G401 (cell line): ENCODE measurements at regions not wholly inside any gene's neighbourhood (a gene's known extent, or its start where the extent isn't known, plus 50 kb on each side); places are given as distances from the start of the nearest gene placed in this dataset.
"Not testable (repeated sequence)": the region's sequence is repeated elsewhere in the genome, so short reads cannot be mapped to it uniquely, and the experiment has no call there.

ENCODE experiments used
- DNase-seq: peaks from one replicate; pipeline ENCODE4 v3.0.0-alpha.2; 2015; ENCODE audit warnings: low spot score
- in situ Hi-C: cut with HindIII; loops from 2 replicates; pipeline ENCODE4 v1.10.0; 2016; ENCODE audit warnings: low sequenced_read_pairs, mixed read lengths

DNA sequence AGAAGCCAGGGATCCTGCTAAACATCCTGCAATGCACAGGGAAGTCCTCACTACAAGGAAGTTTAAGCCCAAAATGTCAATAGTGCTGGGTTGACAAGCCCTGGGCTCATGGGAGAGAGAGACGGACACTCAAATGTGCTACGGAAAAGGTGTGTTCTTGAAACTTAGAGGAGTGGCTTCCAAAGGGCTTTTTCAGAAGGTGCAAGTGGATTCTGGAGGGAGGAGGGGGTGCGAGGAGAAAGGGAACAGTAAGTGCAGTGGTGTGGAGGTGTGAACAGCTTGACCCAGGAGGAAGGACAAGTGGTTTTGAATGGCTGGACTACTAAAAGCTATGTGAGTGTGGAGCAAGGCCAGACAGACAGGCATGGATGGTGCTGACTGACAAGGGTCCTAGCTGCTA is 50.4 kb upstream of the CECR2 start:
- DNase-seq: no peak
- in situ Hi-C loops: no loop called here

DNA sequence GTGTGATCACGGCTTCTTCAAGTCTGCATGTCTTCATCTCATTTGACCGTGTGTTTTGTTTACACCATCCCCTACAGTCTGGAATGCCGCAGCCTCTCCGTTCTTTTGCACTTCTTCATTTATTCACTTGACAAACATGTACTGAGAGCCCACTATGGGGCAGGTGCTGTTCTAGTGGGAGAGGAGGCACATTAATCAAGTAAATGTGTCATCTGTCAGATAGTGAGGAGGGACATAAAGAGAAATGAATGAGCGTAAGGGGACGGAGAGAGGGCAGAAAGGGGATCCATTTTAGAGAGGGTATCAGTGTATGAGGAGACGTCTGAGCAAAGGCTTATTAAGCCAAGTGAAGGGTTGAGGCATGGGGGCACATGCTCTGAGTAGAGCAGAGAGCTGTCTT is 54.0 kb upstream of the CECR2 start:
- in situ Hi-C loops: no loop called here
- no peak for DNase-seq

DNA sequence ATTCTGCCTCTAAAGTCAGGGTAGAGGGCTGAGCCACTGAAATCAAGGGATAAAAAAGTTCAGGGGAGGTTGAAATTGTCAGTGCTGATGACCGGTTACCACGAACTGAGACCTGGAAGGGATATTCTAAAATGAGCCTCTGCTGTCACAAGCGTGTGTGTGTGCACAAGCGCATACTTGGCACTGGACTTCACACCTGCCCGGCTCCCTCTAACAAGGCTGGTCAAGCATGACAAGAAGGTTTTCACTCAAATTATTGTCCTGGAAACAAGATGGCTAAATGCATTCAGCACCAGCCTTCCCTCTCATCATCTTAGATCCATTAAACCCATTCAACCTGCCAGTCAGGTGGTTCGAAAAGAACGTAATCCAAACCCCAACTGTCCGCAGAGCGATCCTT is 54.8 kb upstream of the CECR2 start:
- no peak for DNase-seq
- in situ Hi-C loops: no loop called here

DNA sequence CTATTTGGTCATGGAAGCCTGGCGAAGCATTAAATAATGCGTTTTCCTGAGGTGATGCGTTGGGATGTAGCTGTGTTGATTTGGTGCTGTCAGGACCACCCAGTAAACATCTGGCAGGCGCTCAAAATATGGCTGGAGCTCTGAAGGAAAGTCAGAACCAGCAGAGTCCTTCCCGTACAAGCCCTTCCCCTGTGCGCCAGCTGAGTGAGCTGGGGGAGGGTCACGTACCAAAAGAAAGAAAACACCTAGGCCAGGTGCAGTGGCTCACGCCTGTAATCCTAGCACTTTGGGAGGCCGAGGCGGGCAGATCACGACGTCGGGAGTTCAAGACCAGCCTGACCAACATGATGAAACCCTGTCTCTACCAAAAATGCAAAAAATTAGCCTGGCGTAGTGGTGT is 55.6 kb upstream of the CECR2 start:
- no peak for DNase-seq
- in situ Hi-C loops: no loop called here

DNA sequence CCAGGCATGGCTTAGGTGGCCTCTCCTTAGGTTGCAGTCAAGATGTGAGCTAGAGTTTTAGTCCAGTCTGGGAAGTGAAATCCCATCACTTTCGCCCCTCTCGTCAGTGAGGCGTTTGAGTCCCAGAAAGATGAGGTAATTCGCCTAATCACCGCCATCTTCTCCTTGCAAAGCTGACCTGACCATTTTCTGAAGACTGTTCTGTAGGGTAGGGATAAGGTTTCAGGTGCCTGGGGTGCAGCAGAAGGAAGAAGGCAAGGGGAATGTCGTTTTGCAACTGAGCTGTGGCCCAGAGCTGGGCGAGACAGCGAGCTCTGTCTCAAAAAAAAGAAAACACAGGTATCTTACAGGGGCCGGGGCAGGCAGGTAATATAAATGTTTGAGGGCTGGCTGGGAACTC is 61.7 kb upstream of the CECR2 start:
- no peak for DNase-seq
- in situ Hi-C loops: no loop called here

DNA sequence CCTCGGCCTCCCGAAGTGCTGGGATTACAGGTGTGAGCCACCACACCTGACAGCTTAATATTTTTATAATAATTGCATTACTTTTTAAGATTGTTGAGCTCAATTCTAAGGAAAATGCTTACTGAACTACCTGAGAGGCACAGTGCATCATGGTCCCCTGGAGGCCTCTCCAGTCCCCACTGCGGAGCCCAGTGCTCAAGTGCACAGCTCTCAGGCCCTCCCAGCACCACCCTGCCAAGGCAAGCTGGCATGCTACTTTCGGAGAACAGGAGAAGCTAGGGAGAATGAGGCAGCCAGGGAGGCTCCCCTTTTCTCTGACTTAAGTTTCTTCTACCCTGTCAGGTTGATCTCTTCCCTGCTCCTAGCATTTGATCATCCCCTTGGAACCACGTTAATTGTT is 64.2 kb upstream of the CECR2 start:
- no peak for DNase-seq
- in situ Hi-C loops: no loop called here

DNA sequence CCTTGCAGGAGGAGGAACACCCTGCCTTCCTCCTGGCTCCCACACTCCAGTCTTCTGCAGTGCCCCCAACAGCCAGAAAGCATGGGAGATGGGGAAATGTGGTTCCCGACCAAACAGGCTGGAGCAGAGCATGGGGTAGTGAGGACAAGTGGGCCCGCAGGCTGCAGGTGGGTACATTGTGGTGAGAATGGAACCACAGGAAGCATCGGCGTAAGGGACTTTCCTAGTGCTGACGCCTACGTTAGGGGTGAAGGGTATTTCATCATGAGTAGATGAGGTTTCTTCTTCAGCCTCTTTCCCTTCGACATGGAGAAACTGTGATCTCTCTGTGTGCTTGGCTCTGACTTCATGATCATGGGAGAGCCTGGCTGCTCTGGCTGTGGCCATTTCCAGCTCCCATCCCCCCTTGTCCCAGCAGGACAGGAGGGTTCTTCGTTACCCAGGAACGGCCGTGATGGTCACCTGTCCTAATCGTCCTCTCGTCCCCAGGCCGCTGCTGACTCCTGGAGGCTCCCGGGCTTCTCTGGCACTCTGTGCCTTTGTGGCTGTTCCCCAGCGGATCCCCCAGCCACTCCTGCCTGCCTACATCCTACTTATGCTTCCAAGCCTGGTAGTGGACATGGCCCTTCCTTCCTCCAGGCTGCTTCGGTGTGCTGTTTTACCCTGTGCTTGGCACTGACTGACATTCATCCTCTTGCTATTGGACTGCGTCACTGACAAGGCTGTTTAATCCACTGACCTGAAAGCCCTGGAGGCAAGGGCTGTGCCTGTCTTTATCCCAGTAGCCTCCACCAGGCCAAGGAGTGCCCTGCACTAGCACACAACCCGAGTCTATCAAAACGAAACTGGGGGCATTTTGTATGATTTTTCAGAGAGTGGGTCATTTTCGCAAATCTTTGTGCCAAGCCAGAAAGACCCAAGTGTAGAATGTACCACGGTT is 65.2 kb upstream of the CECR2 start:
- in situ Hi-C loops: no loop called here
- DNase-seq: peak; percentile 9

DNA sequence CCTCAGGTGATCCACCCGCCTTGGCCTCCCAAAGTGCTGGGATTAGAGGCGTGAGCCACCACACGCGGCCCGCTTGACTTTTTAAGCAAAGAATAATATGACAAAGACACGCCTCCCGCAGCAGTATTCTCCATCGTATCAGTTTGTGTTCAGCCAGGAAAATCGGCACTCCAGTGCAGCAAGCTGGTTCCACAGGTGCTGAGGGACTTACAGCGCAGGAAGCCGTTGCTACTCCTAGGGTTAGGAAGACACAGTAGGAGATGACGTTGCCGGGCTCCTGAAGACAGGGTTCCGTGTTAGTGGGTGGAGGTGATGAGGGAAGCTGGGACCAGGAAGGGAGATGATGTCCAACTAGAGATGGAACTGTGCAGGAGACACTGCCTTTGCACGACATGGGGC is 65.8 kb upstream of the CECR2 start:
- DNase-seq: no peak
- in situ Hi-C loops: no loop called here

DNA sequence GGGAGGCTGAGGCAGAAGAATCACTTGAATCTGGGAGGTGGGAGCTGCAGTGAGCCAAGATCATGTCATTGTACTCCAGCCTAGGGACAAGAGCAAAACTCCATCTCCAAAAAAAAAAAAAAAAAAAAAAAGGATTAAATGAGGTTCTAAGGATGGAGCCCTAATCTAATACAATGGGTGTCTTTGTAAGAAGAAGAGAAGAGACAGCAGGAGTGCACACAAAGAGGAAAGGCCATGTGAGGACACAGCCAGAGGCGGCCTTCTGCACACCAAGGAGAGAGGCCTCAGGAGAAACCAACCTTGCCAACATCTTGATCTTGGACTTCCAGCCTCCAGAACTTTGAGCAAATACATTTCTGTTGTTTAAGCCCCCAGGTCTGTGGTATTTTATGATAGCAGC is 66.6 kb upstream of the CECR2 start:
- no peak for DNase-seq
- in situ Hi-C loops: no loop called here

DNA sequence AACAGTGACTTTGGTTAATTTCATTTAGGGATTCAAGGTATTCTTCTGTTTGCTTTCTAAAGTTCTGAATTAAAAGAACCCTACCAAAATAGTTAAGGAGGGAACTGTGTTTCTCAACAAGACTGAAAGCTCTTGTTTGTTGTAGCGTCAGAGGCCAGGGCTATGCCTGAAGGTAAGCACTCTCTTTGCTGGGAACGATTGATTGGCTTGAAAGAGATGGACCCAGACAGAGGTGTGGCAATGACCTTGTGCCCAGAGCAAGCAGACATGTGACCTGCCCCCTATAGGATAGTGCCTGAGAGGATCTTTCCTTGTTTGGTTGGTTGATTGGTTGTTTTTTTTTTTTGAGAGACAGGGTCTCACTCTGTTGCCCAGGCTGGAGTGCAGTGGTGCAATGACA is 68.3 kb upstream of the CECR2 start:
- in situ Hi-C loops: no loop called here
- DNase-seq: no peak

DNA sequence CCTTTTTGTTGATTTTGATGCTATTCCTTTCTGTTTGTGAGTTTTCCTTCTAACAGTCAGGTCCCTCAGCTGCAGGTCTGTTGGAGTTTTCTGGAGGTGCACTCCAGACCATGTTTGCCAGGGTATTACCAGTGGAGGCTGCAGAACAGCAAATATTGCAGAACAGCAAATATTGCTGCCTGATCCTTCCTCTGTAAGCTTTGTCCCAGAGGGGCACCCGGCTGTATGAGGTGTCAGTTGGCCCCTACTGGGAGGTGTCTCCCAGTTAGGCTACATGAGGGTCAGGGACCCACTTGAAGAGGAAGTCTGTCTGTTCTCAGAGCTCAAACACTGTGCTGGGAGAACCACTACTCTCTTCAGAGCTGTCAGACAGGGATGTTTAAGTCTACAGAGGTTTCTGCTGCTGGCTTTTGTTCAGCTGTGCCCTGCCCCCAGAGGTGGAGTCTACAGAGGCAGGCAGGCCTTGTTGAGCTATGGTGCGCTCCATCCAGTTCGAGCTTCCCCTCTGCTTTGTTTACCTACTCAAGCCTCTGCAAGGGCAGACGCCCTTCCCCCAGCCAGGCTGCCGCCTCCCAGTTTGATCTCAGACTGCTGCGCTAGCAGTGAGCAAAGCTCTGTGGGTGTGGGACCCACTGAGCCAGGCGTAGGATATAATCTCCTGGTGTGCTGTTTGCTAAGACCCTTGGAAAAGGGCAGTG is 70.3 kb upstream of the CECR2 start:
- in situ Hi-C loops: not testable (repeated sequence)

DNA sequence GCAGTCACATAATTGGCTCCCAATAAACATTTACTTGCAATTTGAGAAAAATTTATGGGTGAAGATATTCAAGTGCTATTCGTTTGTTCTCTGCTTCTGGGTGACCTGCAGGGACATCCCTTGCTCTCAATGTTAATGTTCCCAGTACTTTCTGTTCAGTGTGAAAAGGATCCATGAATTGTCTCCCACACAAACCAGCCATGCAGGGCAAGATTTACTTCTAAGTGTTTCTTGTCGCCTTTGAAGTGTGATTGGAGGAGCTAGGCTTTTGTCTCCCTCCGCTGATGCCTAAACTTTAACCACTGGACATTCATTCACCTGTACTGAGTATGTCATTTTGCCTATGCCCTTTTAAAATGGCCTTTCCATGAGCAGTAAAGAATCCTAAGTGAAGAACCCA is 66.4 kb upstream of the ADA2 start:
- in situ Hi-C loops: no loop called here

More for the DNA sequence above, 70.3 kb upstream of the CECR2 start:
- not testable (repeated sequence) for DNase-seq

DNA sequence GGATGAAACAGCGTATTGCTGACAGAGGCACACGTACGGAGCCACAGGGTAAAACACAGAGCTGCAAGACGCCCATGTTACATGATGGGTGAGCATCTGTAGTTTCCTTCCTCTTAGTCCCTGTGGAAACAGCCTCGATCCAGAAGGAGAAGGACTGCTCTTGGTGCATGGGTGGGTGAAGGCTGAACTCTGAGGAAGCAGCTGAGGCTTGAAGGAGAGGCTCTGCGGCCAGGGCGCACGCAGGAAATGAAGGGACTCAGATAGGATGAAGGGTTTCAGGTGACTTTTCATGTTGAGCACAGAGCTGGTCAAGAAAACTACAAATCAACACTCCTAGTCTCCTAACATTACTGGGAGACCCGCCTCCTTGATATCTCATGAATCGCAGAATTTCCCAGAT is 65.7 kb upstream of the ADA2 start:
- no peak for DNase-seq
- in situ Hi-C loops: no loop called here

More for the DNA sequence above, 66.4 kb upstream of the ADA2 start:
- DNase-seq: no peak

DNA sequence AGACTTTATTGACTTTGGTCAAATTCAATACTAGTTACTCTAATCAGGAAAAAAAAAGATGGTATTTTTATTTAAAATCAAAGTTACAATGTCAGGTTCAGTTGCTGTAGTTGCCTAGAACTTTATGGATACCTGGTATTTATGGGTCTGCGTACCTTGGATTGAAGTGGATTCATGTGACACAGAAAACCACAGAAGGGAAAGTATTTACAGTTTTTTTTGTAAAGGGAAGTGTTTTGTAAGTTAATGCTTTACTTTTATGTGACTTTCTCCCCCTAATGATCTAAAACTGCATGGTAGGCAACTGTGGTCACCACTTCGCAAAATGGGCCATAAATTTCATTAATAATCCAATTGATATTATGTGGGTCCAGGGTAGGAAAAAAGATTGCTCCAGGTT is 65.2 kb upstream of the ADA2 start:
- in situ Hi-C loops: no loop called here

DNA sequence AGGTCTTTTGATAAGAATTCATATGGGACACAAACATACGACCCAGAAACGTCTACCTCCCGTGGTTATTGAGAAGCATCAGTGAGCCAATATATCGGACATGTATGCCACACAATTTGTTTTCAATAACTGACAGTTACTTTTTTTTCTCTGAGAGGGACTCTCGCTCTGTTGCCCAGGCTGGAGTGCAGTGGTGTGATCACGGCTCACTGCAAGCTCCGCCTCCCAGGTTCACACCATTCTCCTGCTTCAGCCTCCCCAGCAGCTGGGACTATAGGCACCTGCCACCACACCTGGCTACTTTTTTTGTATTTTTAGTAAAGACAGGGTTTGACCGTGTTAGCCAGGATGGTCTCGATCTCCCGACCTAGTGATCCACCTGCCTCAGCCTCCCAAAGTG is 64.6 kb upstream of the ADA2 start:
- in situ Hi-C loops: not testable (repeated sequence)

More for the DNA sequence above, 65.2 kb upstream of the ADA2 start:
- DNase-seq: no peak

DNA sequence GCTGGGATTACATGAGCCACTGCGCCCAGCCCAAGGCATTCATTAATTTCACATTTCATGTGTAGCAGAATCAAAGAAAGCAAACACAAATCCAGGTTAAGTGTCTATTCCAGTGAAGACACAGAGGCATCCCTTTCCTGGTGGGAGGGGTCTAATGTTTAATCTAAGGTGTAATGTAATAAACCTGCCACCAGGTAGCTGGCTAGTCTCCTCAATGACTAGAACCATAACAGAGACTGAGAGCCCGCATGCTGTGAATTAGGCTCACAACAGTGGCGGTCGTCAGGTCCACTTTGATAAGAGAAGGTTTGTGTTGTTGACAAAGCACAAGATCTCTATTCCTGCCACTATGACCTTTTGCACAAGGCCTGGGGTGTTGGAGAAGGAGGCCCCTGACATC is 64.2 kb upstream of the ADA2 start:
- DNase-seq: no peak
- in situ Hi-C loops: no loop called here

More for the DNA sequence above, 64.6 kb upstream of the ADA2 start:
- DNase-seq: not testable (repeated sequence)

DNA sequence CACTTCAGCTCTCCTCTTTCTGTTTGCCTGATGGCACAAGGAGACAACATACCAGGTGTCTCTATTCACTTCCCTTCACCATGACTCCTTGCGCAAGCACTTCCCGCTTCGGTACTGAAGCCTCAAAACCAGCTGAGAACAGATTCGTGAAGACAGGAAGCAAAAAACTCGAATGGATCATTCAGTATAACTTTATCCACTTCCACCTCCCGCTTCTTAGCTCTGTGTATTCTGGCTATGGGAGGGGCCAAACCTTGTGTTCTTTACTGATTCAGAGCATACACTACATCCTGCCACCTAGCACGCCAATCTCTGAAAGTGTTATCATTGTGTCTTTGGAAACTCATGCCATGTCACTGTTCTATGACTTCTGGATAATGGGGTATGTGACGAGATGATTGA is 62.2 kb upstream of the ADA2 start:
- in situ Hi-C loops: no loop called here
- no peak for DNase-seq

DNA sequence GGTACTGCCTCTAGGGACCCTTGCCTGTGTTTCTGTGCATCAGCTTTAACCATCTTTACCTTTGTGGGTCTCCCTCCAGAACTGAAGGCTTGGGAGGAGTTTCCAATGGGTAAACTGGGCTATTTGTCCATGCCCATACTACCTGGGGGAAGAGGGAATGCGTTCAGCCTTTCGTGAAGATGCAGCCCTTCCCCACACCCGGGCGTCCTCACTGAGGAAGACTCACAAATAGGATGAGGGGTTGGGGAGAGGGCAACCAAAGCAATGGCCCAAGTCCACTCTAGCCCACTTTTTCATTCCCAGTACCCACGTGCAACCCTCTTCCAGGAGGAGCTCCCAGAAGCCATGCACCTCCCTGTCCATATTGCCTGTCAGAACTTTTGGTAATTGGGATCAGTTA is 61.8 kb upstream of the ADA2 start:
- in situ Hi-C loops: no loop called here

DNA sequence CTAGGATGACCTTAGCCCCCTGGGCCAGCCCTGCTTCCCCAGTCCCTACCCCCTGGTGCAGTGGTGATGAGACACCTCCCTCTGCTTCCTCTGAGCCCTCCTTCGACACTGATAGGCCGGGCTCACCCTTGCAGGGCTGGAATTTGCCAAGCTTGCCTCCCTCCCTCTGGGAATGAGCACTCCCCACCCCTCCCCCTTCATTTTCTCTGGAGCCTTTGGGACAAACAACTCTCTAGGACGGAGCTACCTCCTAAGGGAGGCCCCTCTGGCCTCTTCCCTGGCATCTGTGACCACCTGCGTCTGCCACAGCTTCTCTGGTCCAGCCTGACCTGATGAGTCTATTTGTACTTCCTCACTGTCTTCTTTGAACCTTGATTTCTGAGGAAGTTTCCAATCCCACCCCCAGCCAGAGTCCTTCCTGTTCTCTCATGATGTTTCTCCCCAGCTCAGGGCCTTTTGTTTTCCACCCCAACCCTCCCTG is 53.3 kb upstream of the ADA2 start:
- no peak for DNase-seq
- in situ Hi-C loops: no loop called here

More for the DNA sequence above, 61.8 kb upstream of the ADA2 start:
- DNase-seq: no peak

DNA sequence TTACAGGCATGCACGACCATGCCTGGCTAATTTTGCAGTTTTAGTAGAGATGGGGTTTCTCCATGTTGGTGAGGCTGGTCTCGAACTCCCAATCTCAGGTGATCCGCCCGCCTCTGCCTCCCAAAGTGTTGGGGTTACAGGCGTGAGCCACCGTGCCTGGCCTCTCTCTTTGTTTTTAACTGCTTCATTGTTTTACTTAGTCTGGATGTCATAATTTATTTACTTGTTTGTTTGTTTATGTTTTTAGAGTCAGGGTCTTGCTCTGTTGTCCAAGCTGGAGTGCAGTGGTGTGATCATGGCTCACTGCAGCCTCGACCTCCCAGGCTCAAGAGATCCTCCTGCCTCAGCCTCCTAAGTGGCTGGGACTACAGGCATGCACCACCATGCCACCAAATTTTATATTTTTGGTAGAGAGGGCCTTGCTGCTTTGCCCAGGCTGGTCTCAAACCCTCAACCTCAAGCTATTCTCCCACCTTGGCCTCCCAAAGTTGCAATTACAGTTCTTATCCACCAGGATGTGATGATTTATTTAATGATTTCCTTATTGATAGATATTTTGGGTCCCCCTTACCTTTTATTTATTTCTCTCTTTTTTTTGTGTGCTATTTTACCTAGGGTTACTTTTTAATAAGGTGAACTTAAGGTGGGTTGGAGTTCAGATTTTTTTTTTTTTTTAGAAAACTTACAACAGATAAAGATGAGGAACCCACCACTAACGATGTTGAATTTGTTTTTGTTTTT is 52.6 kb upstream of the ADA2 start:
- DNase-seq: no peak
- in situ Hi-C loops: no loop called here
